ENCODE measurements at regions not wholly inside any gene's neighbourhood (a gene's known extent, or its start where the extent isn't known, plus 50 kb on each side); places are given as distances from the start of the nearest gene placed in this dataset.

DNA sequence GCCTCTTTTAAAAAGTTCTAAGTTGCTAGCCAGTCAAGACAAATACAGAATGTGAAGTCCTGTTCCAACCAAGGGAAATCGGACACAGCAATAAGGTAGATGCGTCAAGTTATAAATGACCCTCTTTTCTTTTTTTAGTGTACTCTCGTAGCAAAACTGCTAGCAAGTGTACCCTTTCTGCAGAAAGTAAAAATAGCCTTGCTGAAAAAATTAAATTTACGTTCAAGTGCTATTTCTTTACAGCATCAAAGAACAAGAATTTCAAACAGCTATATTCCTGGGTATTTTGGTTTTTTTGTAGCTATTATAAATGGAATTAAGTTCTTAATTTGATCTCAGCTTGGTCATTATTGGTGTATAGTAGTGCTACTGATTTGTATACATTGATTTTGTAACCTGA is 119.2 kb downstream of the NAA11 start:
- no peak overlapping the region for H2BK12ac ChIP-seq (ENCODE audit: insufficient read length, low read depth, low read length)

More for the DNA sequence above, 119.2 kb downstream of the NAA11 start:
- Mint-ChIP-seq H3K27me3 (ENCODE audit: low read depth) (peaks cover 2% of the 10 kb centered on the region; the same call in 1 of the 2 replicates), H3K27ac (no peak overlapping the region), H3K4me1 (peaks cover 13 to 18% of the 10 kb centered on the region in 2 experiments), H3K36me3 (ENCODE audit: insufficient read depth in 1 of 3, low read depth in 3 of 3) (peaks cover 4 to 19% (median 4%) of the 10 kb centered on the region in 3 experiments; a peak in 6 of 7 replicates), H3K4me3 (no peak overlapping the region), H3K9me3 (peaks cover 15 to 19% of the 10 kb centered on the region in 2 experiments; a peak in 4 of 5 replicates)
- no peaks in the 10 kb centered on the region for H3K4me1 ChIP-seq (ENCODE audit: insufficient read depth, low read length)
- DNase-seq = no peak
- H4K20me1 ChIP-seq (ENCODE audit: control insufficient read depth, insufficient read depth, insufficient read length) = no peaks in the 10 kb centered on the region
- no peak overlapping the region for H3K56ac ChIP-seq (ENCODE audit: insufficient read length, low read depth, low read length)
- no peak overlapping the region for H3K27ac ChIP-seq (ENCODE audit: insufficient read length, low read depth, low read length)
- TF ChIP-seq, protein P1, sequence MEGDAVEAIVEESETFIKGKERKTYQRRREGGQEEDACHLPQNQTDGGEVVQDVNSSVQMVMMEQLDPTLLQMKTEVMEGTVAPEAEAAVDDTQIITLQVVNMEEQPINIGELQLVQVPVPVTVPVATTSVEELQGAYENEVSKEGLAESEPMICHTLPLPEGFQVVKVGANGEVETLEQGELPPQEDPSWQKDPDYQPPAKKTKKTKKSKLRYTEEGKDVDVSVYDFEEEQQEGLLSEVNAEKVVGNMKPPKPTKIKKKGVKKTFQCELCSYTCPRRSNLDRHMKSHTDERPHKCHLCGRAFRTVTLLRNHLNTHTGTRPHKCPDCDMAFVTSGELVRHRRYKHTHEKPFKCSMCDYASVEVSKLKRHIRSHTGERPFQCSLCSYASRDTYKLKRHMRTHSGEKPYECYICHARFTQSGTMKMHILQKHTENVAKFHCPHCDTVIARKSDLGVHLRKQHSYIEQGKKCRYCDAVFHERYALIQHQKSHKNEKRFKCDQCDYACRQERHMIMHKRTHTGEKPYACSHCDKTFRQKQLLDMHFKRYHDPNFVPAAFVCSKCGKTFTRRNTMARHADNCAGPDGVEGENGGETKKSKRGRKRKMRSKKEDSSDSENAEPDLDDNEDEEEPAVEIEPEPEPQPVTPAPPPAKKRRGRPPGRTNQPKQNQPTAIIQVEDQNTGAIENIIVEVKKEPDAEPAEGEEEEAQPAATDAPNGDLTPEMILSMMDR (conservative IDR thresholded peaks at IDR 0.05) = no peak
- H4K5ac ChIP-seq (ENCODE audit: insufficient read length, low read depth, low read length) = no peak overlapping the region
- no peak overlapping the region for H3K23ac ChIP-seq (ENCODE audit: insufficient read length, low read depth, low read length)
- no peak overlapping the region for H2AFZ ChIP-seq (ENCODE audit: low read length)
- H3K9ac ChIP-seq (ENCODE audit: extremely low read depth, insufficient read length, low read length) = no peak overlapping the region
- H3K79me1 ChIP-seq (ENCODE audit: insufficient read depth, low read depth, low read length, poor library complexity, severe bottlenecking) = no peaks in the 10 kb centered on the region
- no peak overlapping the region for H4K8ac ChIP-seq (replicated peaks; ENCODE audit: insufficient read length, low read depth, low read length)
- no peak overlapping the region for H2AK5ac ChIP-seq (ENCODE audit: insufficient read length, low read length)
- no peak overlapping the region for H3K4ac ChIP-seq (ENCODE audit: low read depth, low read length)
- H2BK5ac ChIP-seq (ENCODE audit: insufficient read length, low read length) = no peak overlapping the region
- H3T11ph ChIP-seq (ENCODE audit: low read length) = no peak overlapping the region
- no peak overlapping the region for H2BK20ac ChIP-seq (ENCODE audit: low read depth, low read length, poor library complexity, severe bottlenecking)
- no peaks in the 10 kb centered on the region for H3K9me3 ChIP-seq (ENCODE audit: control insufficient read depth, low read depth, low read length)
- no peak overlapping the region for H3K4me2 ChIP-seq (ENCODE audit: insufficient read depth, insufficient read length, low read length)
- H2BK120ac ChIP-seq (ENCODE audit: low read depth, low read length, poor library complexity, severe bottlenecking) = no peak overlapping the region
- H3K23me2 ChIP-seq (ENCODE audit: insufficient read length, low read depth, low read length, poor library complexity, severe bottlenecking) = no peaks in the 10 kb centered on the region
- H2BK15ac ChIP-seq (ENCODE audit: low read depth, low read length) = no peak overlapping the region
- WGBS (ENCODE audit: extremely low coverage, insufficient read length, low lambda C conversion rate) = no CpG with 5 or more reads among the region's 4 CpGs
- no peak overlapping the region for H3K14ac ChIP-seq (ENCODE audit: insufficient read depth, low read length)
- H3K27me3 ChIP-seq (ENCODE audit: insufficient read depth, low read length) = no peaks in the 10 kb centered on the region
- H3K79me2 ChIP-seq (ENCODE audit: insufficient read depth, low read length) = no peaks in the 10 kb centered on the region
- no peak overlapping the region for H3K18ac ChIP-seq (ENCODE audit: insufficient read length, low read depth, low read length)
- no peak overlapping the region for H4K91ac ChIP-seq (ENCODE audit: insufficient read length, low read depth, low read length)

Data from H9 (cell line).